ENCODE measurements at regions not wholly inside any gene's neighbourhood (a gene's known extent, or its start where the extent isn't known, plus 50 kb on each side); places are given as distances from the start of the nearest gene placed in this dataset.

- peak; percentile 68 for TF ChIP-seq CTCF (IDR thresholded peaks at IDR 0.05; ENCODE audit: insufficient read depth, low read depth, low read length, missing control alignments)
- H3K4me3 ChIP-seq (ENCODE audit: low read length): no peak overlapping the region
- DNase-seq (ENCODE audit: low read depth): peak; percentile 71
Measured at GRCh38 chr4:120977435-120977997, 55.0 kb upstream of the PRDM5 start.

GRCh38 chr4:120973207-120973606, 50.7 kb upstream of the PRDM5 start:
- no peak for TF ChIP-seq CTCF (IDR thresholded peaks at IDR 0.05; ENCODE audit: insufficient read depth, low read depth, low read length, missing control alignments)
- no peak overlapping the region for H3K4me3 ChIP-seq (ENCODE audit: low read length)
- no peak for DNase-seq (ENCODE audit: low read depth)

Data from epithelial cell of esophagus (primary cell).